GM21360 (cell line): ENCODE measurements at regions not wholly inside any gene's neighbourhood (a gene's known extent, or its start where the extent isn't known, plus 50 kb on each side); places are given as distances from the start of the nearest gene placed in this dataset.

Source experiments
- ATAC-seq: cut with Tn5 transposase; IDR thresholded peaks from one replicate; pipeline ENCODE4 v1.9.1; 2021; ENCODE audit warnings: mild to moderate bottlenecking, moderate library complexity; ENCODE audit not compliant: unreplicated experiment

- ATAC-seq, result no peak
Measured at GRCh38 chr2:66317268-66317890, 117.5 kb upstream of the MEIS1 start.

GRCh38 chr2:66306483-66306882 lies 128.4 kb upstream of the MEIS1 start:
- no peak for ATAC-seq

- no peak for ATAC-seq
Measured at GRCh38 chr2:66305718-66306117, 129.2 kb upstream of the MEIS1 start.

- ATAC-seq, result no peak
Measured at GRCh38 chr2:66303471-66303870, 131.5 kb upstream of the MEIS1 start.

- ATAC-seq, result no peak
Measured at GRCh38 chr2:66301767-66302140, 133.2 kb upstream of the MEIS1 start.

GRCh38 chr2:66301022-66301766 lies 133.7 kb upstream of the MEIS1 start:
- no peak for ATAC-seq

GRCh38 chr2:66283787-66284186 lies 151.1 kb upstream of the MEIS1 start:
- ATAC-seq, result no peak

- no peak for ATAC-seq
Measured at GRCh38 chr2:66281980-66282379, 152.9 kb upstream of the MEIS1 start.

- ATAC-seq, result no peak
Measured at GRCh38 chr2:66279024-66279423, 155.9 kb upstream of the MEIS1 start.

GRCh38 chr2:66275984-66276383 lies 158.9 kb upstream of the MEIS1 start:
- no peak for ATAC-seq

- no peak for ATAC-seq
Measured at GRCh38 chr2:66273933-66274490, 160.9 kb upstream of the MEIS1 start.

- no peak for ATAC-seq
Measured at GRCh38 chr2:66272751-66273150, 162.2 kb upstream of the MEIS1 start.

- no peak for ATAC-seq
Measured at GRCh38 chr2:66271777-66272176, 163.1 kb upstream of the MEIS1 start.

GRCh38 chr2:66270247-66270646 lies 164.7 kb upstream of the MEIS1 start:
- ATAC-seq, result no peak

- ATAC-seq, result no peak
Measured at GRCh38 chr2:66269166-66269565, 165.8 kb upstream of the MEIS1 start.

GRCh38 chr2:66268756-66269155 lies 166.2 kb upstream of the MEIS1 start:
- no peak for ATAC-seq

GRCh38 chr2:66264354-66264753 lies 170.6 kb upstream of the MEIS1 start:
- no peak for ATAC-seq

- no peak for ATAC-seq
Measured at GRCh38 chr2:66255867-66256266, 179.1 kb upstream of the MEIS1 start.

GRCh38 chr2:66255136-66255535 lies 179.8 kb upstream of the MEIS1 start:
- no peak for ATAC-seq

- no peak for ATAC-seq
Measured at GRCh38 chr2:66253066-66253465, 181.9 kb upstream of the MEIS1 start.

GRCh38 chr2:66252109-66252508 lies 182.8 kb upstream of the MEIS1 start:
- no peak for ATAC-seq

GRCh38 chr2:66251573-66251972 lies 183.4 kb upstream of the MEIS1 start:
- no peak for ATAC-seq
